HepG2 (cell line): ENCODE measurements at regions not wholly inside any gene's neighbourhood (a gene's known extent, or its start where the extent isn't known, plus 50 kb on each side); places are given as distances from the start of the nearest gene placed in this dataset.

Source experiments
- ATAC-seq: fragments of 200-7000 bp; cut with Tn5 transposase; 3 replicates; pipeline ENCODE4 v1.9.1; 2020; ENCODE audit warnings: mild to moderate bottlenecking, moderate library complexity
- BruUV-seq: library from RNA; stranded (reverse); fragments of 400-500 nt; replicated peaks from 2 replicates; lab custom pipeline; 2021; lab: Mats Ljungman, UMichigan
- CTCF ChIA-PET: fragments of 300-600 bp; formaldehyde crosslinking; extraction: SDS; loops from one replicate; lab custom pipeline; 2021; ENCODE audit warnings: low total read pairs, inconsistent platforms, low intra/inter-chr PET ratio; lab: Yijun Ruan, JAX
- POLR2A ChIA-PET: fragments of 350-600 bp; sonication (Branson Sonifier 250); formaldehyde crosslinking; loops from one replicate; lab custom pipeline; 2020; ENCODE audit warnings: antibody characterized with exemption, inconsistent platforms; lab: Yijun Ruan, JAX
- DNase-seq: peaks from one replicate; pipeline ENCODE4 v3.0.0-alpha.2; 2015; ENCODE audit warnings: low spot score
- FAIRE-seq: peaks from 3 replicates; lab custom pipeline; 2011; peaks lifted over from hg19 to GRCh38; lab: Jason Lieb, UNC
- H2AFZ ChIP-seq: one replicate; pipeline ENCODE4 v1.6.1; 2011; ENCODE audit warnings: low read length, inconsistent platforms
- H3K27ac ChIP-seq: fragments of 300-600 bp; 3 replicates; pipeline ENCODE4 v1.8.0; 2011; ENCODE audit warnings: mixed run types, mild to moderate bottlenecking, mixed read lengths, low read length, inconsistent platforms; ENCODE audit not compliant: insufficient read depth; ENCODE audit errors: extremely low read length
- H3K27me3 ChIP-seq, 2 experiments: fragments of 200-600 bp in 1 of 2; 2 replicates in 1 of 2; 3 replicates in 1 of 2; pipeline versions ENCODE4 v1.6.0 to v1.8.0; 2011; ENCODE audit warnings: low read length in 2 of 2, mild to moderate bottlenecking in 2 of 2, moderate library complexity in 2 of 2, inconsistent platforms in 1 of 2; ENCODE audit not compliant: insufficient read depth in 2 of 2, control insufficient read depth in 1 of 2
- H3K36me3 ChIP-seq, 2 experiments: fragments of 200-600 bp in 1 of 2; replicated peaks in 1 of 2; 2 replicates in 1 of 2; 3 replicates in 1 of 2; pipeline versions ENCODE4 v1.5.1 to v1.8.0; 2011; ENCODE audit warnings: low read length in 2 of 2, inconsistent platforms in 1 of 2; ENCODE audit not compliant: insufficient read depth in 2 of 2, control insufficient read depth in 1 of 2
- H3K4me1 ChIP-seq: 2 replicates; pipeline ENCODE4 v1.5.1; 2012; ENCODE audit warnings: low read length, inconsistent platforms; ENCODE audit not compliant: insufficient read depth
- H3K4me2 ChIP-seq: 2 replicates; pipeline ENCODE4 v1.6.0; 2011; ENCODE audit warnings: low read depth, low read length, inconsistent platforms
- H3K4me3 ChIP-seq, 3 experiments: fragments of 200-600 bp in 1 of 3; sonication (generic), shearing (Covaris generic) in 1 of 3; replicated peaks in 1 of 3; 2 replicates each; pipeline ENCODE4 v1.5.1; 2011 to 2016; ENCODE audit warnings: low read length in 3 of 3, inconsistent platforms in 2 of 3, low read depth in 2 of 3, mild to moderate bottlenecking in 2 of 3, control low read depth in 1 of 3, mixed read lengths in 1 of 3; ENCODE audit not compliant: insufficient read depth in 1 of 3
- H3K79me2 ChIP-seq: one replicate; pipeline ENCODE4 v1.6.1; 2011; ENCODE audit warnings: low read length, inconsistent platforms; ENCODE audit not compliant: insufficient read depth
- H3K9ac ChIP-seq: 2 replicates; pipeline ENCODE4 v1.6.0; 2011; ENCODE audit warnings: mild to moderate bottlenecking, low read depth, low read length, inconsistent platforms; ENCODE audit not compliant: insufficient read depth
- H3K9me3 ChIP-seq: 2 replicates; pipeline ENCODE4 v1.5.1; 2012; ENCODE audit warnings: mild to moderate bottlenecking, low read length
- H4K20me1 ChIP-seq: 2 replicates; pipeline ENCODE4 v1.6.0; 2011; ENCODE audit warnings: inconsistent platforms, mild to moderate bottlenecking, low read length, moderate library complexity; ENCODE audit not compliant: insufficient read depth
- CEBPB ChIP-seq: IDR thresholded peaks from 2 replicates; pipeline ENCODE4 v1.6.1; 2011; ENCODE audit warnings: low read depth, low read length, improper control_type of control experiment, borderline replicate concordance
- GPN1 ChIP-seq: sonication (generic); formaldehyde crosslinking; IDR thresholded peaks from 2 replicates; pipeline ENCODE4 v1.5.1; 2020; ENCODE audit warnings: missing genetic modification reagents, borderline replicate concordance
- POLR2AphosphoS5 ChIP-seq: IDR thresholded peaks from 2 replicates; pipeline ENCODE4 v1.6.1; 2012; ENCODE audit warnings: low read depth, low read length
- RBM39 ChIP-seq: fragments of 200-400 bp; formaldehyde crosslinking; IDR thresholded peaks from one replicate; pipeline ENCODE4 v1.6.1; 2018; ENCODE audit warnings: antibody characterized with exemption, mild to moderate bottlenecking, low read depth, low read length; ENCODE audit not compliant: poor library complexity, severe bottlenecking
- RNF2 ChIP-seq: fragments of 450-650 bp; conservative IDR thresholded peaks from 2 replicates; pipeline ENCODE4 v1.6.1; 2016; ENCODE audit warnings: low read depth
- ZBTB33 ChIP-seq: sonication (generic); formaldehyde crosslinking; IDR thresholded peaks from 2 replicates; pipeline ENCODE4 v1.4.0; 2020; ENCODE audit warnings: missing genetic modification reagents
- ZMYM3 ChIP-seq: sonication (generic); formaldehyde crosslinking; IDR thresholded peaks from 2 replicates; pipeline ENCODE4 v1.5.1; 2020; ENCODE audit warnings: mild to moderate bottlenecking, missing genetic modification reagents
- ZNF770 ChIP-seq: sonication (generic); formaldehyde crosslinking; IDR thresholded peaks from 2 replicates; pipeline ENCODE4 v1.5.0; 2020; ENCODE audit warnings: mild to moderate bottlenecking, missing genetic modification reagents
- WGBS: methylation state at CpG from one replicate; pipeline ENCODE4 v1.1.6; 2017; ENCODE audit warnings: low lambda C conversion rate; 5-methylcytosine and 5-hydroxymethylcytosine counted together
- in situ Hi-C: cut with HindIII; loops from 2 replicates; pipeline ENCODE4 v1.10.0; 2017; ENCODE audit warnings: low pct_unique_long_range_greater_than_20kb; ENCODE audit not compliant: extremely low pct_ligation_motif_present
- intact Hi-C: fragments of 100-400 bp; cut with micrococcal nuclease; formaldehyde crosslinking; loops from one replicate; pipeline ENCODE4 v1.10.0; 2022; ENCODE audit not compliant: unreplicated experiment
- TF ChIP-seq, protein P1 (sequence below): sonication (generic); formaldehyde crosslinking; IDR thresholded peaks from 2 replicates; pipeline ENCODE4 v1.4.0; 2020; ENCODE audit warnings: missing genetic modification reagents
- TF ChIP-seq, protein P2 (sequence below): sonication (generic); formaldehyde crosslinking; IDR thresholded peaks from 2 replicates; pipeline ENCODE4 v1.4.0; 2020; ENCODE audit warnings: missing genetic modification reagents, borderline replicate concordance

DNA sequence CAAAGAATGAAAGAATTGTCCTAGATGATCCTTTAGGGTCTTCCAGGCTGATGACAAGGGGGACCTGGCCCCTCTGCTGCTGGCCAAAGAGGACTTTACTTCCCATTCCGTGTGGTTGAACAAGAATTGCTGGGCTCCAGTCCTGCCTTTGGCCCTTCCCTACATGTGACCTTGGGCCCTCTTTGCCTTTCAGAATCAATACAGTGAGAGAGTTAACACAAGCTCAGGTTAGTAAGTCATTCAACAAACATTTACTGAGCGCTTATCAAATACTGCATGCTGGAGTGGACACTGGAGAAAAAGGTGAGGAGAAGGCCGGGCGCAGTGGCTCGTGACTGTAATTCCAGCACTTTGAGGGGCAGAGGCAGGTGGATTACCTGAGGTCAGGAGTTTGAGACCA lies 113.1 kb downstream of the C9orf50 start (continued):
- TF ChIP-seq ZMYM3 (peak; percentile 60; the same call in 1 of the 2 replicates), ZNF770 (CRISPR knock-in tag) (no peak), ZBTB33 (0 out of 2 replicates have a peak, but pooled peaks have one; percentile 26)
- TF ChIP-seq, protein P1, sequence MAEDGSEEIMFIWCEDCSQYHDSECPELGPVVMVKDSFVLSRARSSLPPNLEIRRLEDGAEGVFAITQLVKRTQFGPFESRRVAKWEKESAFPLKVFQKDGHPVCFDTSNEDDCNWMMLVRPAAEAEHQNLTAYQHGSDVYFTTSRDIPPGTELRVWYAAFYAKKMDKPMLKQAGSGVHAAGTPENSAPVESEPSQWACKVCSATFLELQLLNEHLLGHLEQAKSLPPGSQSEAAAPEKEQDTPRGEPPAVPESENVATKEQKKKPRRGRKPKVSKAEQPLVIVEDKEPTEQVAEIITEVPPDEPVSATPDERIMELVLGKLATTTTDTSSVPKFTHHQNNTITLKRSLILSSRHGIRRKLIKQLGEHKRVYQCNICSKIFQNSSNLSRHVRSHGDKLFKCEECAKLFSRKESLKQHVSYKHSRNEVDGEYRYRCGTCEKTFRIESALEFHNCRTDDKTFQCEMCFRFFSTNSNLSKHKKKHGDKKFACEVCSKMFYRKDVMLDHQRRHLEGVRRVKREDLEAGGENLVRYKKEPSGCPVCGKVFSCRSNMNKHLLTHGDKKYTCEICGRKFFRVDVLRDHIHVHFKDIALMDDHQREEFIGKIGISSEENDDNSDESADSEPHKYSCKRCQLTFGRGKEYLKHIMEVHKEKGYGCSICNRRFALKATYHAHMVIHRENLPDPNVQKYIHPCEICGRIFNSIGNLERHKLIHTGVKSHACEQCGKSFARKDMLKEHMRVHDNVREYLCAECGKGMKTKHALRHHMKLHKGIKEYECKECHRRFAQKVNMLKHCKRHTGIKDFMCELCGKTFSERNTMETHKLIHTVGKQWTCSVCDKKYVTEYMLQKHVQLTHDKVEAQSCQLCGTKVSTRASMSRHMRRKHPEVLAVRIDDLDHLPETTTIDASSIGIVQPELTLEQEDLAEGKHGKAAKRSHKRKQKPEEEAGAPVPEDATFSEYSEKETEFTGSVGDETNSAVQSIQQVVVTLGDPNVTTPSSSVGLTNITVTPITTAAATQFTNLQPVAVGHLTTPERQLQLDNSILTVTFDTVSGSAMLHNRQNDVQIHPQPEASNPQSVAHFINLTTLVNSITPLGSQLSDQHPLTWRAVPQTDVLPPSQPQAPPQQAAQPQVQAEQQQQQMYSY (CRISPR knock-in tag) = peak; percentile 38; the same call in 1 of the 2 replicates

GRCh38 chr9:129506892-129507291 lies 114.0 kb downstream of the C9orf50 start:
- H3K9me3 ChIP-seq = no peaks in the 10 kb centered on the region
- WGBS = 68% methylated on average over 5 of the region's 6 CpGs
- H3K27ac ChIP-seq = no peak overlapping the region
- no peaks in the 10 kb centered on the region for H4K20me1 ChIP-seq
- in situ Hi-C loops (no loop called here), intact Hi-C loops (no loop called here)
- no peak for ATAC-seq
- H3K4me2 ChIP-seq = no peak overlapping the region
- no peak overlapping the region for H3K4me3 ChIP-seq
- CTCF ChIA-PET = no interaction called here
- H3K27me3 ChIP-seq = no peaks in the 10 kb centered on the region
- no peak overlapping the region for H3K9ac ChIP-seq
- DNase-seq = no peak
- FAIRE-seq = no peak
- no peaks in the 10 kb centered on the region for H3K79me2 ChIP-seq
- H3K36me3 ChIP-seq = no peaks in the 10 kb centered on the region
- POLR2A ChIA-PET = interaction anchor here (1.1 to 5.1 kb wide), 3 partner anchors 10 to 52 kb away, joined by 4 to 33 read pairs (median 4); no protein-coding TSS in a partner anchor
- no peak overlapping the region for H2AFZ ChIP-seq
- BruUV-seq = no TSS peak
- H3K4me1 ChIP-seq = peaks cover 27% of the 10 kb centered on the region
- no peak for TF ChIP-seq RNF2
- no peak for TF ChIP-seq POLR2AphosphoS5
- TF ChIP-seq RBM39 = no peak
- peak; percentile 53; the same call in 1 of the 2 replicates for TF ChIP-seq CEBPB
- TF ChIP-seq GPN1 (CRISPR knock-in tag) = no peak
- TF ChIP-seq, protein P2, sequence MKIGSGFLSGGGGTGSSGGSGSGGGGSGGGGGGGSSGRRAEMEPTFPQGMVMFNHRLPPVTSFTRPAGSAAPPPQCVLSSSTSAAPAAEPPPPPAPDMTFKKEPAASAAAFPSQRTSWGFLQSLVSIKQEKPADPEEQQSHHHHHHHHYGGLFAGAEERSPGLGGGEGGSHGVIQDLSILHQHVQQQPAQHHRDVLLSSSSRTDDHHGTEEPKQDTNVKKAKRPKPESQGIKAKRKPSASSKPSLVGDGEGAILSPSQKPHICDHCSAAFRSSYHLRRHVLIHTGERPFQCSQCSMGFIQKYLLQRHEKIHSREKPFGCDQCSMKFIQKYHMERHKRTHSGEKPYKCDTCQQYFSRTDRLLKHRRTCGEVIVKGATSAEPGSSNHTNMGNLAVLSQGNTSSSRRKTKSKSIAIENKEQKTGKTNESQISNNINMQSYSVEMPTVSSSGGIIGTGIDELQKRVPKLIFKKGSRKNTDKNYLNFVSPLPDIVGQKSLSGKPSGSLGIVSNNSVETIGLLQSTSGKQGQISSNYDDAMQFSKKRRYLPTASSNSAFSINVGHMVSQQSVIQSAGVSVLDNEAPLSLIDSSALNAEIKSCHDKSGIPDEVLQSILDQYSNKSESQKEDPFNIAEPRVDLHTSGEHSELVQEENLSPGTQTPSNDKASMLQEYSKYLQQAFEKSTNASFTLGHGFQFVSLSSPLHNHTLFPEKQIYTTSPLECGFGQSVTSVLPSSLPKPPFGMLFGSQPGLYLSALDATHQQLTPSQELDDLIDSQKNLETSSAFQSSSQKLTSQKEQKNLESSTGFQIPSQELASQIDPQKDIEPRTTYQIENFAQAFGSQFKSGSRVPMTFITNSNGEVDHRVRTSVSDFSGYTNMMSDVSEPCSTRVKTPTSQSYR = 0 out of 2 replicates have a peak, but pooled peaks have one; percentile 45
